Stomach (tissue), 4 donors: ENCODE measurements at regions not wholly inside any gene's neighbourhood (a gene's known extent, or its start where the extent isn't known, plus 50 kb on each side); places are given as distances from the start of the nearest gene placed in this dataset.

Source experiments
- CTCF ChIP-seq, 7 experiments: fragments of 450-650 bp in 4 of 7; fragments of 200-600 bp in 3 of 7; sonication (generic) in 3 of 7; IDR thresholded peaks; one replicate each; pipeline ENCODE4 v1.5.1; 2016 to 2019; ENCODE audit warnings: antibody characterized with exemption in 7 of 7, control low read depth in 2 of 7, mild to moderate bottlenecking in 1 of 7
- POLR2A ChIP-seq, 4 donors: fragments of 450-650 bp; IDR thresholded peaks; one replicate each; pipeline ENCODE4 v1.6.1; 2016; ENCODE audit warnings: antibody characterized with exemption in 4 of 4, control low read depth in 2 of 4, mild to moderate bottlenecking in 1 of 4, moderate library complexity in 1 of 4

- TF ChIP-seq CTCF (IDR thresholded peaks at IDR 0.05) (no peak), POLR2A (IDR thresholded peaks at IDR 0.05) (no peak)
These were observed 263.9 kb downstream of the ICE1 start for GRCh38 chr5:5686356-5686755.
